ENCODE measurements at regions not wholly inside any gene's neighbourhood (a gene's known extent, or its start where the extent isn't known, plus 50 kb on each side); places are given as distances from the start of the nearest gene placed in this dataset.

DNA sequence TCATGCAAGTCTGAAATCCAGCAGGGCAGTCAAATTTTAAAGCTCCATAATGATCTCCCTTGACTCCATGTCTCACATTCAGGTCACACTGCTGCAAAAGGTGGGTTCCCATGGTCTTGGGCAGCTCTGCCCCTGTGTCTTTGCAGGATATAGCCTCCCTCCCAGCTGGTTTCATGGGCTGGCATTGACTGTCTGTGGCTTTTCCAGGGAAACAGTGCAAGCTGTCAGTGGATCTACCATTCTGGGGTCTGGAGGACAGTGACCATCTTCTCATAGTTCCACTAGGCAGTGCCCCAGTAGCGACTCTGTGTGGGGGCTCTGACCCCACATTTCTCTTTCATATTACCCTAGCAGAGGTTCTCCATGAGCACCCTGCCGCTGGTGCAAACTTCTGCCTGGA, 220.6 kb upstream of the COPS8 start:
- Histone ChIP-seq H3K9ac (ENCODE audit: low read length) (no peak overlapping the region), H3K36me3 (ENCODE audit: control insufficient read depth, low read depth, low read length) (no peaks in the 10 kb centered on the region), H3K4me1 (ENCODE audit: control insufficient read depth, low read depth, low read length) (peaks cover 7% of the 10 kb centered on the region), H3K9me3 (ENCODE audit: control insufficient read depth, low read depth, low read length) (no peaks in the 10 kb centered on the region), H3K27ac (ENCODE audit: low read length) (no peak overlapping the region), H3K27me3 (ENCODE audit: control insufficient read depth, insufficient read depth, low read length) (no peaks in the 10 kb centered on the region), H3K4me3 (ENCODE audit: low read length) (no peak overlapping the region)

DNA sequence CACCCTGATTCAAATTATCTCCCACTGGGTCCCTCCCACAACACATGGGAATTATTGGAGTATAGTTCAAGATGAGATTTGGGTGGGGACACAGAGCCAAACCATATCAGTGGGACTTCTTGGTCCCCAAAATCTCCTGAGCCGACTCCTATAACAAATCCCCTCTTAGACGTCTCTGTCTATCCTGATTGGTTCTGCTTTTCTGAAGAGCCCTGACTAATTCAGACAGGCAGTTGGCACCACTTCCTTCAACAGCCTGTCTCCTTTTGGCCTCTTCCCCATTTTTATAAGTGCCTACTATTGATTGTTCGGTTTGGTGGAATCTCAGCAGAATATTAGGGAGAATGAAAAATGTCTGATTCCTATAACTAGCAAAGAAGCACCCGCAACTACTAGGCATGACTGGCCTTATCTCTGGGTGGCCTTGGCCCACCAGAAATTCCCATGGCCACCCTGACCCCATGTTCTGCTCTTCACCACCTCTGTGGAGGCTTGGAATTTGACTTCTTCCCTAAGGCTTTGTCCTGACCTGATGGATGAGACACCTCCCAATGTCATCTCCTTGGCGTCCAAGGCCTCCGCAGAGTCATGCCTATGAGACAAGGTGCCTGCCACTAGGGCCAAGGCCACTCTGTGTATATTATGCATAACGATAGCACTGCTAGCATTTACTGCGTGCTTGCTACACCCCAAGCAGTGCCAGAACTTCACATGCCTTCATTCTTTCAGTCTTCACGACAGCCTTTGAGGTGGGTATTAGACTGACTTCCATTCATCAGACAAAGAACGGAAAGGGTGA, 218.9 kb upstream of the COPS8 start:
- no peak overlapping the region for H3K27ac ChIP-seq (ENCODE audit: low read length)
- no peaks in the 10 kb centered on the region for H3K9me3 ChIP-seq (ENCODE audit: control insufficient read depth, low read depth, low read length)
- H3K9ac ChIP-seq (ENCODE audit: low read length): no peak overlapping the region
- no peaks in the 10 kb centered on the region for H3K27me3 ChIP-seq (ENCODE audit: control insufficient read depth, insufficient read depth, low read length)
- no peaks in the 10 kb centered on the region for H3K4me1 ChIP-seq (ENCODE audit: control insufficient read depth, low read depth, low read length)
- H3K4me3 ChIP-seq (ENCODE audit: low read length): no peak overlapping the region
- no peaks in the 10 kb centered on the region for H3K36me3 ChIP-seq (ENCODE audit: control insufficient read depth, low read depth, low read length)

DNA sequence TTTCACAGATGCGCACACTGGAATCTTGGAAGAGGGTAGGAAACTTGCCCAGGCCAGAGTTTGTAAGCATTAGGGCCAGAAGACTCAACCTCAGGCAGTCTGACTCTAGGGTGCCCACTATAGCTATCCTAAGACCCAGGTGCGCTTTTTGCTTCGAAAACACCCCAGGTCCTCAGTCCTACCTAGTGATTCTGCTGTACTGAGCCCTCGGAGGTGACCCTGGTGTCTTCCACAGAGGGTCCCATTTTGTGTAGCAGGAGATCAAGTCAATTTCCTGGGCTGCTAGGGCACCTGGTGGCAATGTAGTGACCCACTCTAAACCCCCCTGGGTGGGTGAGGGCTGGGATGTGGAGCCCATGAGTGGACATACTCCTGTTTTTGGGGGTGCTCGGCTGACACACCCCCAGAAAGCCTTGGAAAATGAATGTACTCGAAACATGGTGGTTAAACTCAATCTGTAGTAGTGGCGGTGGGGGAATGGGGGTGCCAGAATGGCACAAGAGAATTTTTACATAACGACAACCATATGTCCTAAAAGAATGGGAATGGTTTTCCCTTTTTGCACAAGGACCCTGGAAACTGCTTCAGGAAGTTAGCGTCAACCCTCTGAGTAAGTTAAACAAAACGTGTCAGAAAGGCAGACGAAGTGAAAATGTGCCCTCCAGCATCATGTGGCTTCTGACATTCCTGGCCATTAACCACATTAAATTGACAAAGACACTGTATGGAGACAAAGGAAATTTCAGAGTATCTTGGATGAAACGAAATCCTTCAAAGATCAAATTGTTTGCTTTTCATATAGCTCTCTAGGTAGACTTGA, 218.0 kb upstream of the COPS8 start:
- H3K9ac ChIP-seq (ENCODE audit: low read length): no peak overlapping the region
- no peak overlapping the region for H3K4me3 ChIP-seq (ENCODE audit: low read length)
- no peaks in the 10 kb centered on the region for H3K4me1 ChIP-seq (ENCODE audit: control insufficient read depth, low read depth, low read length)
- no peaks in the 10 kb centered on the region for H3K27me3 ChIP-seq (ENCODE audit: control insufficient read depth, insufficient read depth, low read length)
- no peak overlapping the region for H3K27ac ChIP-seq (ENCODE audit: low read length)
- no peaks in the 10 kb centered on the region for H3K36me3 ChIP-seq (ENCODE audit: control insufficient read depth, low read depth, low read length)
- H3K9me3 ChIP-seq (ENCODE audit: control insufficient read depth, low read depth, low read length): no peaks in the 10 kb centered on the region

DNA sequence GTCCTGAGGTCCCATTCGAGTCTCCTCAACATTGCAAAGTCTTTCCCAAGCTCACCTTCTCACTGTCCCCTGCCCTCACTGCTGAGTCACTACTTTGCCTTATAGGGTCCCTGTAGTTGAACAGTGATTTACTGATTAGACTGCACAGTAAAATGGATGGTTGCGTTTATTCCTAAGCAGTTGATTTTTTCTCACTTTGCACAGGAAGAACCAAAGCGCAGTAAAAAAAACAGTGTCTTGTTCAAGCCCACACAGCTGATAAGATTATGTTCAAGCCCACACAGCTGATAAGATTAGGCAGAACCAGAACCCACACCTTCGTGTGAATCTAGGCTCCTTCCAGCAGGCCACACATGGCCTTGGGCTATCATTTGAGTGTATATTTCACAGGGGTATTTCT, 215.3 kb upstream of the COPS8 start:
- Histone ChIP-seq H3K27ac (ENCODE audit: low read length) (no peak overlapping the region), H3K36me3 (ENCODE audit: control insufficient read depth, low read depth, low read length) (no peaks in the 10 kb centered on the region), H3K9ac (ENCODE audit: low read length) (no peak overlapping the region)

DNA sequence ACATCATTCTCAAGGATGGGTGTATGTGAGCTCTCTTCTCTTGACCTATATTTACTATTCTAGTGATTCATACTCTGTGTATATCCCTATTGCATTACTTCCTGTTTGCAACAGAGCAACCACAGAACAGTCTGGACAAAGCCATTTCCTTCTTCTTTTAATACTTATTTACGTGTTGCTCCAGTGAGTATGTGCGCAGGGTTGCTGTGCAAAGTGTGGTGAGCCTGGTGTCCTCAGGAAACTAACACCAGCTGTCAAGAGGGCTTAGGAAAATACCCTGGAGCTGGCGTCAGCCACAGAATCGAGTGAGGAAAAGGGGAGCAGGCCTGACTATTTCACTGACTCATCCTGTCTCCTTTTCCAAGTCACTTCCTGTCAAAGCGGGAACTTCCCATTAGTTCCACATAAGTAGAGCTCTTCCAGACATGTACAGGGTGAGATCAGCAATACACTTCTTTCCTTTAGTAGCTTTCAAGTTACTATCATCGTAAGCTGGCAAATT, 214.1 kb upstream of the COPS8 start:
- no peak overlapping the region for H3K4me3 ChIP-seq (ENCODE audit: low read length)
- no peaks in the 10 kb centered on the region for H3K36me3 ChIP-seq (ENCODE audit: control insufficient read depth, low read depth, low read length)
- no peak overlapping the region for H3K27ac ChIP-seq (ENCODE audit: low read length)
- H3K9me3 ChIP-seq (ENCODE audit: control insufficient read depth, low read depth, low read length): no peaks in the 10 kb centered on the region
- no peak overlapping the region for H3K9ac ChIP-seq (ENCODE audit: low read length)
- no peaks in the 10 kb centered on the region for H3K27me3 ChIP-seq (ENCODE audit: control insufficient read depth, insufficient read depth, low read length)
- H3K4me1 ChIP-seq (ENCODE audit: control insufficient read depth, low read depth, low read length): peaks cover 2% of the 10 kb centered on the region

More for the DNA sequence above, 215.3 kb upstream of the COPS8 start:
- H3K4me3 ChIP-seq (ENCODE audit: low read length): no peak overlapping the region
- no peaks in the 10 kb centered on the region for H3K27me3 ChIP-seq (ENCODE audit: control insufficient read depth, insufficient read depth, low read length)
- H3K4me1 ChIP-seq (ENCODE audit: control insufficient read depth, low read depth, low read length): no peaks in the 10 kb centered on the region
- H3K9me3 ChIP-seq (ENCODE audit: control insufficient read depth, low read depth, low read length): no peaks in the 10 kb centered on the region

DNA sequence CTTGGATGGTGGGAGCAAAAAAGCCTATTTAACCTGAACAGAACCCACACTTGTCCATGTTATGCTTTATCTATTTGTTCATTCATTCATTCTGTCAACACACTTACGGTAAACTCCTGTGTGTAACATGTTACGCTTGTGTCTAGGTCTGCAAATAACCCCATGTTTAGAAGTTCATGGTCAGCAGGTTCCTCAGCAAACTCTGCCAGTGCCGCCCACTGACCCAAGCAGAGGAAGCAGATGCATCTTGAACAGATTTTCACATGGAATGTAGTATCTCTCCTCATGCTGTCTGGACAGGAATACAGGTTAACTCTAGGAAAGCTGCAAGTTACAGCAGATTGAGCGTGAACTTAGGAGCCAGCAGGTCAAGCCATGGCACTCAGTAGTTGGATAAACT, 213.7 kb upstream of the COPS8 start:
- H3K4me3 ChIP-seq (ENCODE audit: low read length): no peak overlapping the region
- H3K4me1 ChIP-seq (ENCODE audit: control insufficient read depth, low read depth, low read length): peaks cover 3% of the 10 kb centered on the region
- no peaks in the 10 kb centered on the region for H3K27me3 ChIP-seq (ENCODE audit: control insufficient read depth, insufficient read depth, low read length)
- no peaks in the 10 kb centered on the region for H3K9me3 ChIP-seq (ENCODE audit: control insufficient read depth, low read depth, low read length)
- H3K9ac ChIP-seq (ENCODE audit: low read length): no peak overlapping the region
- no peaks in the 10 kb centered on the region for H3K36me3 ChIP-seq (ENCODE audit: control insufficient read depth, low read depth, low read length)
- H3K27ac ChIP-seq (ENCODE audit: low read length): no peak overlapping the region

DNA sequence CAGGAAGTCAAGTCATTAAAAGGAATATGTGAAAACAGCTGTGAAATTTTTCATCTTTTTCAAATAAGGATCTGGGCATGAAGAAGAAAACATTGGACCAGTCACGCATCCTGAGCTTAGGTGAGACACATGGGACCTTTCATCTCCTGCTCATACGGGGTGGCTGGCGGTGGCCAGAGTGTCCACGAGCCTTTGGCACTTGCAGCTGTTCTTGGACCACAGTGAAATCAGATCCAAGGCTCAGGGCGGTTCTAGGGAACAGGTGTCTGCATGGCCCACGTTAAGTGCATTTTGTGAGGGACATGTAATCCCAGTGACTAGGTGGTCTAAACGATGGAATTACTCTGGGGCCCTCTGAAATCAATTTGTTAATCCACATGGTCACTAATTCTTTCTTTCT, 212.7 kb upstream of the COPS8 start:
- H3K9me3 ChIP-seq (ENCODE audit: control insufficient read depth, low read depth, low read length): no peaks in the 10 kb centered on the region
- no peak overlapping the region for H3K27ac ChIP-seq (ENCODE audit: low read length)
- no peak overlapping the region for H3K9ac ChIP-seq (ENCODE audit: low read length)
- H3K4me1 ChIP-seq (ENCODE audit: control insufficient read depth, low read depth, low read length): peaks cover 3% of the 10 kb centered on the region
- H3K27me3 ChIP-seq (ENCODE audit: control insufficient read depth, insufficient read depth, low read length): no peaks in the 10 kb centered on the region
- no peaks in the 10 kb centered on the region for H3K36me3 ChIP-seq (ENCODE audit: control insufficient read depth, low read depth, low read length)
- H3K4me3 ChIP-seq (ENCODE audit: low read length): no peak overlapping the region

DNA sequence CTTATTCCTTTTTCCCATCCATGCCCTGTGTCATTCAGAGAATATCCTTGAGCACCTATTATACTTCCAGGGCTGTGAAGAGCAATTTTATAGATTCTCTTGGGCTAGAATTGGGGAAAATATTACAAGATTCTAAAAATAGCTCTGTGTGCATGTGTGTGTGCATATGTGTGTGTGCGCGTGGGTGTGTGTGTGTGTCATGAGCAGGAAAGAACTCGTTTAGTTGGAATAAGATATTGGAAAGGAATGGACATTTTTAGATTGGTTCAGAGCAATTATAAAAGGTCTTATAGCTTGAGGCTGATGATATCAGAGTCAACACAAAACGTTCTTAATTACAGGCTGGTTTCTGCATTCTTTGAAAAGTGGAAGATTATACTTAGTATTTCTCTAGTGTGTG, 212.1 kb upstream of the COPS8 start:
- H3K4me1 ChIP-seq (ENCODE audit: control insufficient read depth, low read depth, low read length): peaks cover 3% of the 10 kb centered on the region
- no peak overlapping the region for H3K9ac ChIP-seq (ENCODE audit: low read length)
- H3K4me3 ChIP-seq (ENCODE audit: low read length): no peak overlapping the region
- no peaks in the 10 kb centered on the region for H3K27me3 ChIP-seq (ENCODE audit: control insufficient read depth, insufficient read depth, low read length)
- no peak overlapping the region for H3K27ac ChIP-seq (ENCODE audit: low read length)
- no peaks in the 10 kb centered on the region for H3K36me3 ChIP-seq (ENCODE audit: control insufficient read depth, low read depth, low read length)
- H3K9me3 ChIP-seq (ENCODE audit: control insufficient read depth, low read depth, low read length): no peaks in the 10 kb centered on the region

DNA sequence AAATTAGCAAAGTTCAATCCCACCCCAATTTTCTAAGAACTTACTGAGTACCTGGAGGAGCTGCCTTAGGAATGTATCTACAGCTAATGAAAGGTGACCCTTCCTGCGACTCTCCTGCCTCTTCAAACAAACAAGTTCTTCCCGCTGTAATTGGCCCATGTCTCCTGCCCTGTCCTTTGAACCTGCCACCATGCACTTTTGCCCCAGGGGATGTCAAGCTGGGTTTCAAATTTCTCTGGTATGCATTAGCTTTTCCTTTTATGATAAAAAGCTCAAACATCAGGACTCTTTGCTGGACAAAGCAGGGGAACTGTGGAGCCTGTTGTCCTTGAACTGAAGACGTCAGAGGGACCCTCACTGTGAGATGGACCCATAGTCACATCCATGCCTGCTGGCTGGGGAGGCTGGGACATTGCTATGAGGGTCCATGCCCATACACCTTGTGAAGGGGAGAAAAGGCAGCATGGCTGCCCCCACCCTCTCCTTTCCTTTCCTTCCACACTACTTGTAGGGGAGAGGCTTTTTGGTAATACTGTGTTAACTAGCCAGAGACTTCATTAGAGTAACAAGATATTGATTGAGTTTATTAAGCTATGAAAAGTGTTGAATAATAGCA, 210.7 kb upstream of the COPS8 start:
- H3K27me3 ChIP-seq (ENCODE audit: control insufficient read depth, insufficient read depth, low read length): no peaks in the 10 kb centered on the region
- no peak overlapping the region for H3K9ac ChIP-seq (ENCODE audit: low read length)
- H3K9me3 ChIP-seq (ENCODE audit: control insufficient read depth, low read depth, low read length): no peaks in the 10 kb centered on the region
- H3K27ac ChIP-seq (ENCODE audit: low read length): no peak overlapping the region
- no peak overlapping the region for H3K4me3 ChIP-seq (ENCODE audit: low read length)
- H3K36me3 ChIP-seq (ENCODE audit: control insufficient read depth, low read depth, low read length): no peaks in the 10 kb centered on the region
- peaks cover 3% of the 10 kb centered on the region for H3K4me1 ChIP-seq (ENCODE audit: control insufficient read depth, low read depth, low read length)

DNA sequence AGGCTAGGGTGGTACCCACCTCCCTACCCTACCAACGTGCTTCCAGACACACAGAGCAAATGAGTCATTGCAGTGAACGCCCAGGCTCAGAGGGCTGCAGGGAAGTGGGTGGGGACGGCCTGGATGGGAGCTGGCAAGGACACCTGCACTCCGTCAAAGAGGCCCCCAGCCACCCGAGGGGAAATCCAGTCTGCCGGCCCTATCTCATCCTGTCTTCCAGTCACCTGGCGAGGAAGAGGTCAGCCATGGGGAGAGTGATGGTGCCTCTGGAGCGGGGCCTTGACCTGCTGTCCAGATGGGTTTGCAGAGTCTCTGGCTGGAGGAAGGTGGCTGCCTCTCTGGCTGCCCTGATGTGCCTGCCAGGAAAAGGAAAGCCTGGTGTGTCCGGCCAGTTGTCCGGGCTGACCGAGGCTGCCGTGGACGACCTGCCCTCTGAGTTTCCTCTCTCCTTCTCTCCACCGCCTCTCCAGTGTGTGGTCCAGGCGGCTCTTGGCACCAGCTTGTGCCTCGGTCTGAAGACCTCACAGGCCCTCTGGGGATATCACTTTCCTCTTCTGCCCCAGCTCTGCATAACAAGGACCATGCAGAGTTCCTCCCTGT, 209.7 kb upstream of the COPS8 start:
- Histone ChIP-seq H3K4me1 (ENCODE audit: control insufficient read depth, low read depth, low read length) (peaks cover 3% of the 10 kb centered on the region), H3K4me3 (ENCODE audit: low read length) (no peak overlapping the region), H3K27ac (ENCODE audit: low read length) (no peak overlapping the region), H3K9me3 (ENCODE audit: control insufficient read depth, low read depth, low read length) (no peaks in the 10 kb centered on the region), H3K36me3 (ENCODE audit: control insufficient read depth, low read depth, low read length) (no peaks in the 10 kb centered on the region), H3K9ac (ENCODE audit: low read length) (no peak overlapping the region), H3K27me3 (ENCODE audit: control insufficient read depth, insufficient read depth, low read length) (no peaks in the 10 kb centered on the region)

DNA sequence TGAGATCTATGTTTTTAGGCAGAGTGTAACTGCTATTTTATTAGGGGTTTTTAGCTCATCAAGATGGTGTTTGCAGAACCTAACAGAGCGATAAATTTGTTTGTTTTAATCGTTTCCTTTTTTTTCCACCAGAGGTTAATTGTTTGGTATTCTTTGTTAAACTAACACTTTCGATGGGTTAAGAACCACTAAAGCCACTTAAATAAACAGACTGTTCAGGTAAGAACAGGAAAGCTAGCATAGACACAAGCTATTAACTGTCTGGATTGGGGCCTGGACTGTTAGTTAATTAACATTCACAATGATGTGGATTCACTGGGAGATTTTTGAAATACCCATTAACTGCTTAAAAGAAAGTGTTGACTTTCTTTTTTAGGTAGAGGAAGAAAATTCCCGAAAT, 209.0 kb upstream of the COPS8 start:
- peaks cover 3% of the 10 kb centered on the region for H3K4me1 ChIP-seq (ENCODE audit: control insufficient read depth, low read depth, low read length)
- no peaks in the 10 kb centered on the region for H3K36me3 ChIP-seq (ENCODE audit: control insufficient read depth, low read depth, low read length)

More for the DNA sequence above, 209.0 kb upstream of the COPS8 start:
- H3K9me3 ChIP-seq (ENCODE audit: control insufficient read depth, low read depth, low read length): no peaks in the 10 kb centered on the region
- no peak overlapping the region for H3K9ac ChIP-seq (ENCODE audit: low read length)
- H3K27ac ChIP-seq (ENCODE audit: low read length): no peak overlapping the region
- H3K27me3 ChIP-seq (ENCODE audit: control insufficient read depth, insufficient read depth, low read length): no peaks in the 10 kb centered on the region
- no peak overlapping the region for H3K4me3 ChIP-seq (ENCODE audit: low read length)
